ENCODE measurements at regions not wholly inside any gene's neighbourhood (a gene's known extent, or its start where the extent isn't known, plus 50 kb on each side); places are given as distances from the start of the nearest gene placed in this dataset.

DNA sequence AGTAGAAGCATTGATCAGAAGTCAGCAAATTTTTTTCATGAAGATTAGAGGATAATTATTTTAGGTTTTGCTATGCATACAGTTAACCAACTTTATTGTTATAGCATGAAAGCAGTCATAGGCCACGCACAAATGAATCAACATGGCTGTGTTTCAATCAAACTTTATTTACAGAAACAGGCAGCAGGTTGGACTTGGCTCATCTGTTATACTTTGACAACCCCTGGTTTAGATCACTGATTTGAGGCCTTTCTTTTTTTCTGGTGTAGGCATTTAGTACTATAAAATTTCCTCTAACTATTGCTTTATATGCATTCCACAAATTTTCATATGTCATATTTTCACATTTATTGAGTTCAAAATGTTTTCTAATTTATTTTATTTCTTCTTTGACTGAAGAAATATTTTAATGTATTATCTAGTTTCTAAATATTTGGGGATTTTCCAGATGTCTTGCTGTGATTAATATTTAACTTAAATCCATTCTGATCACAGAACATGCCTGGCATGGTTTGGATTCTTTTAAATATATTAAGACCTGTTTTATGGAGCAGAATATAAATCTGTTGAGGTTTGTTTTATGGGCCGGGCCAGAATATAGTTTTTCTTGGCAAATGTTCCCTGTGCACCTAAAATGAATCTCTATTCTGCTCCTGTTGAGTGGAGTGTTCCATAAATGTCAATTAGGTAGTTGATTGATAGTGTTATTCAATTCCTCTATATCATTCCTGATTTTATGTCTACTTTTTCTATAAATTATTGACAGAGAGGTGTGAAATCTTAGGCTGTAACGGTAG is 116.3 kb upstream of the KLHL29 start:
- Histone ChIP-seq H3K9me3 (no peaks in the 10 kb centered on the region), H3K36me3 (ENCODE audit: low read depth, missing control alignments) (no peaks in the 10 kb centered on the region), H3K4me1 (no peaks in the 10 kb centered on the region), H3K4me3 (no peak overlapping the region), H3K27me3 (no peaks in the 10 kb centered on the region), H3K27ac (no peak overlapping the region)
- 60 to 65% methylated on average over 3 of the region's 3 CpGs for WGBS, 2 donors
- intact Hi-C loops (cut with DNase I; ENCODE audit: low total_unique reads): no loop called here
- DNase-seq: no peak
- TF ChIP-seq POLR2A (IDR thresholded peaks at IDR 0.05): no peak
- TF ChIP-seq, protein P1, sequence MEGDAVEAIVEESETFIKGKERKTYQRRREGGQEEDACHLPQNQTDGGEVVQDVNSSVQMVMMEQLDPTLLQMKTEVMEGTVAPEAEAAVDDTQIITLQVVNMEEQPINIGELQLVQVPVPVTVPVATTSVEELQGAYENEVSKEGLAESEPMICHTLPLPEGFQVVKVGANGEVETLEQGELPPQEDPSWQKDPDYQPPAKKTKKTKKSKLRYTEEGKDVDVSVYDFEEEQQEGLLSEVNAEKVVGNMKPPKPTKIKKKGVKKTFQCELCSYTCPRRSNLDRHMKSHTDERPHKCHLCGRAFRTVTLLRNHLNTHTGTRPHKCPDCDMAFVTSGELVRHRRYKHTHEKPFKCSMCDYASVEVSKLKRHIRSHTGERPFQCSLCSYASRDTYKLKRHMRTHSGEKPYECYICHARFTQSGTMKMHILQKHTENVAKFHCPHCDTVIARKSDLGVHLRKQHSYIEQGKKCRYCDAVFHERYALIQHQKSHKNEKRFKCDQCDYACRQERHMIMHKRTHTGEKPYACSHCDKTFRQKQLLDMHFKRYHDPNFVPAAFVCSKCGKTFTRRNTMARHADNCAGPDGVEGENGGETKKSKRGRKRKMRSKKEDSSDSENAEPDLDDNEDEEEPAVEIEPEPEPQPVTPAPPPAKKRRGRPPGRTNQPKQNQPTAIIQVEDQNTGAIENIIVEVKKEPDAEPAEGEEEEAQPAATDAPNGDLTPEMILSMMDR (IDR thresholded peaks at IDR 0.05): no peak

DNA sequence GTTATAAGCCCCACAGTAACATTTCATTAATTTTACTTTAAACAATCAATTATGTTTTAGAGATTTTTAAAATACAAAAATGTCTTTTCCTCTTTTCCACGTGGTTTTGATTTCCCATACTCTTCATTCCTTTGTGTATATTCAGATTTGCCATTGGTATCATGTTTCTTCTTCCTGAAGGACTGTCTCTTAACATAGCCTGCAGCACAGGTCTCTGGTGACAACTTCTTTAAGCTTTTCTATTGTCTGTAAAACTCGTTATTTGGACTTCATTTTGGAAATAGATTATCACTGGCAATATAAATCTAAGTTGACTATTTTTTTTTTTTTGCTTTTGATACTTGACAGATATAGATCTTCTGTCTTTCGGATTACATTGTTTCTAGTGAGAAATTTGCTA is 115.2 kb upstream of the KLHL29 start:
- Histone ChIP-seq H3K9me3 (no peaks in the 10 kb centered on the region), H3K4me1 (no peaks in the 10 kb centered on the region), H3K27me3 (no peaks in the 10 kb centered on the region), H3K36me3 (ENCODE audit: low read depth, missing control alignments) (no peaks in the 10 kb centered on the region), H3K27ac (no peak overlapping the region), H3K4me3 (no peak overlapping the region)
- DNase-seq: no peak
- TF ChIP-seq POLR2A (IDR thresholded peaks at IDR 0.05): no peak
- TF ChIP-seq, protein P1 (IDR thresholded peaks at IDR 0.05): no peak
- WGBS, 2 donors: 64 to 65% methylated on average over 3 of the region's 3 CpGs
- intact Hi-C loops (cut with DNase I; ENCODE audit: low total_unique reads): no loop called here

DNA sequence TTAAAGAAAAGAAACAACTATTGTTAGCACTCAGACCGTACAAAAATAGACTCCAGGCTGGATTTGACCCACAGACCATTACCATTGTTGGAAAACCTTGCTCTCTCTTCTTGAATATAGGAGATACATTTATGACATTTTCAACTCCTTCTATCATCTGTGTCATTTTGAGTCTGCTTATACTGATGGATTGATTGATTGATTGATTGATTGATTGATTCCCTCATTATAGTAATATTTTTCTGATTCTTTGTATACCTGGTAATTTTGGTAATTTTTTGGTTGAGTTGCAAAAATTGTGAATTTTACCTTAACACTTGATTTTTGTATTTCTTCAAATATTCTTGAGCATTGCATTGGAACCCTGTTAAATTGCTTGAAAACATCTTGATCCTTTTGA is 114.2 kb upstream of the KLHL29 start:
- no peaks in the 10 kb centered on the region for H3K9me3 ChIP-seq
- DNase-seq: no peak
- H3K36me3 ChIP-seq (ENCODE audit: low read depth, missing control alignments): no peaks in the 10 kb centered on the region
- 92 to 96% methylated on average over 1 of the region's 1 CpG for WGBS, 2 donors
- TF ChIP-seq, protein P1 (IDR thresholded peaks at IDR 0.05): no peak
- no peak for TF ChIP-seq POLR2A (IDR thresholded peaks at IDR 0.05)
- intact Hi-C loops (cut with DNase I; ENCODE audit: low total_unique reads): no loop called here
- no peak overlapping the region for H3K4me3 ChIP-seq
- H3K27ac ChIP-seq: no peak overlapping the region
- no peaks in the 10 kb centered on the region for H3K27me3 ChIP-seq
- H3K4me1 ChIP-seq: no peaks in the 10 kb centered on the region

DNA sequence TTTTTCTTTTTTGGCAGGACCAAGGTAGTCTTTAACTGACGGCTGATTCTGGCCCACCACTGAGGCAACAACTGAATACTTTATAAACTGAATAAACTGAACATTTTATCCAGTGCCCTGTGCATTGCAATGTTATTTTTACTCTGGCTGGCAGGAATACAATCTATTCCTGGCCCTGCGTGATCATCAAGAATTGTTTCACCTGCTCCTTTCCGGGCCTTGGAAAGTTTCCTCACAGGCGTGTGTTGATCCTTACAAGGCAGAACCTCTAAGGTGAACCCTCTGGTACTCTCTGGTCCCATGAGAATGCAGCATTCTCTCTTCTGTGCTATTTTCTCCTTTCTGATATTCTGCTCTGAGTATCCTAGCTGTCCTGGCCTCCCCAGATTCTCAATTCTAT is 113.7 kb upstream of the KLHL29 start:
- WGBS, 2 donors: 72 to 78% methylated on average over 4 of the region's 4 CpGs

More for the DNA sequence above, 113.7 kb upstream of the KLHL29 start:
- Histone ChIP-seq H3K4me3 (no peak overlapping the region), H3K27me3 (no peaks in the 10 kb centered on the region), H3K4me1 (no peaks in the 10 kb centered on the region), H3K36me3 (ENCODE audit: low read depth, missing control alignments) (no peaks in the 10 kb centered on the region), H3K9me3 (no peaks in the 10 kb centered on the region), H3K27ac (no peak overlapping the region)
- DNase-seq: no peak
- TF ChIP-seq POLR2A (IDR thresholded peaks at IDR 0.05): no peak
- TF ChIP-seq, protein P1 (IDR thresholded peaks at IDR 0.05): no peak
- intact Hi-C loops (cut with DNase I; ENCODE audit: low total_unique reads): no loop called here

Data from testis (tissue), 2 donors.